ENCODE measurements at regions not wholly inside any gene's neighbourhood (a gene's known extent, or its start where the extent isn't known, plus 50 kb on each side); places are given as distances from the start of the nearest gene placed in this dataset.

GRCh38 chr5:110913221-110913620, 158.3 kb upstream of the TSLP start:
- TF ChIP-seq CTCF (IDR thresholded peaks at IDR 0.05; ENCODE audit: low read length): no peak
- no peak for TF ChIP-seq EZH2 (IDR thresholded peaks at IDR 0.05; ENCODE audit: borderline replicate concordance, low read length)
